Ovary (tissue), 3 donors: ENCODE measurements at regions not wholly inside any gene's neighbourhood (a gene's known extent, or its start where the extent isn't known, plus 50 kb on each side); places are given as distances from the start of the nearest gene placed in this dataset.

Experiments
- CTCF ChIP-seq, 3 donors: fragments of 450-650 bp in 2 of 3; fragments of 200-600 bp in 1 of 3; IDR thresholded peaks; one replicate each; pipeline versions ENCODE4 v1.5.1 to v1.8.0; 2016 to 2022; ENCODE audit warnings: antibody characterized with exemption in 3 of 3, mild to moderate bottlenecking in 1 of 3
- EP300 ChIP-seq: sonication (generic); formaldehyde crosslinking; IDR thresholded peaks from one replicate; pipeline ENCODE4 v1.6.1; 2017; ENCODE audit warnings: antibody characterized with exemption
- POLR2A ChIP-seq: fragments of 450-650 bp; IDR thresholded peaks from one replicate; pipeline ENCODE4 v1.6.1; 2017; ENCODE audit warnings: antibody characterized with exemption, mild to moderate bottlenecking, moderate library complexity
- donor health status: DM: no; HTN: no; CAD: no.

GRCh38 chr2:12428324-12428723 is 288.4 kb upstream of the TRIB2 start:
- TF ChIP-seq CTCF (IDR thresholded peaks at IDR 0.05) (no peak), EP300 (no peak), POLR2A (no peak)
